ENCODE measurements at regions not wholly inside any gene's neighbourhood (a gene's known extent, or its start where the extent isn't known, plus 50 kb on each side); places are given as distances from the start of the nearest gene placed in this dataset.

GRCh38 chr18:24776019-24776418, 315.6 kb downstream of the HRH4 start:
- no peak for TF ChIP-seq CTCF (IDR thresholded peaks at IDR 0.05)
- TF ChIP-seq ZFX (IDR thresholded peaks at IDR 0.05; ENCODE audit: borderline replicate concordance): no peak

Measured in 22Rv1 (cell line).